WERI-Rb-1 (cell line): ENCODE measurements at regions not wholly inside any gene's neighbourhood (a gene's known extent, or its start where the extent isn't known, plus 50 kb on each side); places are given as distances from the start of the nearest gene placed in this dataset.

Experiments
- DNase-seq: peaks from one replicate; pipeline ENCODE4 v3.0.0-alpha.2; 2020
- H3K27ac ChIP-seq: fragments of 250-450 bp; sonication (Bioruptor Pico); 2 replicates; pipeline ENCODE4 v1.5.1; 2020; ENCODE audit warnings: mild to moderate bottlenecking, moderate library complexity
- H3K27me3 ChIP-seq: fragments of 250-450 bp; sonication (Bioruptor Pico); 2 replicates; pipeline ENCODE4 v1.5.1; 2021; ENCODE audit warnings: mild to moderate bottlenecking, low read depth, moderate library complexity; ENCODE audit not compliant: insufficient read depth, severe bottlenecking
- H3K36me3 ChIP-seq: fragments of 250-450 bp; sonication (Bioruptor Pico); 2 replicates; pipeline ENCODE4 v1.5.1; 2020; ENCODE audit warnings: mild to moderate bottlenecking, moderate library complexity
- H3K4me3 ChIP-seq: 2 replicates; pipeline ENCODE4 v1.5.1; 2011; ENCODE audit warnings: low read depth, mild to moderate bottlenecking, control low read depth, low read length
- H3K9me3 ChIP-seq: fragments of 250-450 bp; sonication (Bioruptor Pico); 2 replicates; pipeline ENCODE4 v1.5.1; 2021; ENCODE audit warnings: mild to moderate bottlenecking, moderate library complexity; ENCODE audit not compliant: severe bottlenecking
- CTCF ChIP-seq: IDR thresholded peaks from 2 replicates; pipeline ENCODE4 v1.5.1; 2011; ENCODE audit warnings: low read depth, mild to moderate bottlenecking, control low read depth, inconsistent platforms, low read length

- H3K4me3 ChIP-seq, result no peak overlapping the region
- H3K27ac ChIP-seq, result no peak overlapping the region
- H3K36me3 ChIP-seq, result no peaks in the 10 kb centered on the region
- H3K9me3 ChIP-seq, result no peaks in the 10 kb centered on the region
- no peak for DNase-seq
- TF ChIP-seq CTCF, result no peak
- no peaks in the 10 kb centered on the region for H3K27me3 ChIP-seq
Measured at GRCh38 chr1:88300752-88301263, 383.3 kb upstream of the PKN2 start.

- Histone ChIP-seq H3K4me3 (no peak overlapping the region), H3K9me3 (no peaks in the 10 kb centered on the region), H3K36me3 (no peaks in the 10 kb centered on the region), H3K27ac (no peak overlapping the region), H3K27me3 (no peaks in the 10 kb centered on the region)
- DNase-seq, result peak; percentile 16
- TF ChIP-seq CTCF, result no peak; the same call in 1 of the 2 replicates
Measured at GRCh38 chr1:88302843-88303486, 381.1 kb upstream of the PKN2 start.

GRCh38 chr1:88311265-88311664, 372.8 kb upstream of the PKN2 start:
- Histone ChIP-seq H3K4me3 (no peak overlapping the region), H3K36me3 (no peaks in the 10 kb centered on the region), H3K27me3 (no peaks in the 10 kb centered on the region), H3K9me3 (no peaks in the 10 kb centered on the region), H3K27ac (no peak overlapping the region)
- DNase-seq, result no peak
- no peak for TF ChIP-seq CTCF

- Histone ChIP-seq H3K4me3 (no peak overlapping the region), H3K36me3 (no peaks in the 10 kb centered on the region), H3K9me3 (no peaks in the 10 kb centered on the region), H3K27ac (no peak overlapping the region), H3K27me3 (no peaks in the 10 kb centered on the region)
- no peak for TF ChIP-seq CTCF
- DNase-seq, result no peak
Measured at GRCh38 chr1:88311907-88312306, 372.2 kb upstream of the PKN2 start.

GRCh38 chr1:88317396-88317795, 366.7 kb upstream of the PKN2 start:
- no peak overlapping the region for H3K27ac ChIP-seq

More at GRCh38 chr1:88317396-88317795, 366.7 kb upstream of the PKN2 start:
- Histone ChIP-seq H3K4me3 (no peak overlapping the region), H3K27me3 (no peaks in the 10 kb centered on the region), H3K36me3 (no peaks in the 10 kb centered on the region), H3K9me3 (no peaks in the 10 kb centered on the region)
- DNase-seq, result no peak
- no peak for TF ChIP-seq CTCF
